Mucosa of descending colon (tissue), 3 donors: ENCODE measurements at regions not wholly inside any gene's neighbourhood (a gene's known extent, or its start where the extent isn't known, plus 50 kb on each side); places are given as distances from the start of the nearest gene placed in this dataset.

Experiments
- ATAC-seq: fragments of 200-7000 bp; cut with Tn5 transposase; one replicate; pipeline ENCODE4 v1.9.1; 2020; ENCODE audit warnings: mild to moderate bottlenecking, moderate library complexity
- DNase-seq, 3 donors: peaks; one replicate each; pipeline ENCODE4 v3.0.0-alpha.2; 2020
- H3K36me3 ChIP-seq: fragments of 200-600 bp; one replicate; pipeline ENCODE4 v1.8.0; 2021; ENCODE audit warnings: low read depth, mild to moderate bottlenecking
- H3K4me1 ChIP-seq: fragments of 200-600 bp; one replicate; pipeline ENCODE4 v1.8.0; 2021; ENCODE audit warnings: low read depth, mild to moderate bottlenecking
- H3K4me3 ChIP-seq: fragments of 200-600 bp; one replicate; pipeline ENCODE4 v1.8.0; 2021; ENCODE audit warnings: mild to moderate bottlenecking
- H3K9me3 ChIP-seq: fragments of 200-600 bp; one replicate; pipeline ENCODE4 v1.8.0; 2021; ENCODE audit warnings: mild to moderate bottlenecking
- intact Hi-C, 2 donors: fragments of 100-400 bp; cut with DNase I in 1 of 2; cut with micrococcal nuclease in 1 of 2; formaldehyde crosslinking; loops; one replicate each; pipeline versions ENCODE4 v1.11.0 to v1.11.1; 2022; cut with DNase I, micrococcal nuclease
- TF ChIP-seq, protein P1 (sequence below): fragments of 200-600 bp; IDR thresholded peaks from one replicate; pipeline ENCODE4 v1.8.0; 2022; ENCODE audit warnings: antibody characterized with exemption, mild to moderate bottlenecking
- donor health status: DM: no; HTN: no; CAD: no; lungs with moderate emphysema.
- donor health status: DM: no; HTN: no; CAD: no.
- donor health status: DM: no; HTN: yes; CAD: no.

DNA sequence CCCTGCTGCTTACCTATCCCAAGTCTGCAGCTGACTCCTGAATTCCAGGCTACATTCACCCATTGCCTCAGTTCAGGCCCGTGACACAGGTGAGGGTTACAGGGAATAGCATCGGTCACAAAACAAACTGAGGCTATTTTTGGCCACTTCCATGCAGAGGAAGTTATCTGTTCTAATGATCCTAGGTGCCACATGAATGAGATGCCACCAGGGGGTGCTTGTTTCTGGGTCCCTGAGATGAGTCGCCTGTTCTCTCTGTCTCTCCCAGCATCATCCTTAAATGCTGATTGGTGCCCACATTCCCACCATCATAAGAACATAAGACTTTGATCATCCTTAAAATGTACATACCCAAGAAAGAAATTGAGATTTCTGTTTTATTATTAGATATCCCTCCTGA is 119.0 kb upstream of the CELF4 start:
- ATAC-seq (no peak), DNase-seq (no peak)
- H3K9me3 ChIP-seq = no peaks in the 10 kb centered on the region
- intact Hi-C loops = no loop called here
- TF ChIP-seq, protein P1, sequence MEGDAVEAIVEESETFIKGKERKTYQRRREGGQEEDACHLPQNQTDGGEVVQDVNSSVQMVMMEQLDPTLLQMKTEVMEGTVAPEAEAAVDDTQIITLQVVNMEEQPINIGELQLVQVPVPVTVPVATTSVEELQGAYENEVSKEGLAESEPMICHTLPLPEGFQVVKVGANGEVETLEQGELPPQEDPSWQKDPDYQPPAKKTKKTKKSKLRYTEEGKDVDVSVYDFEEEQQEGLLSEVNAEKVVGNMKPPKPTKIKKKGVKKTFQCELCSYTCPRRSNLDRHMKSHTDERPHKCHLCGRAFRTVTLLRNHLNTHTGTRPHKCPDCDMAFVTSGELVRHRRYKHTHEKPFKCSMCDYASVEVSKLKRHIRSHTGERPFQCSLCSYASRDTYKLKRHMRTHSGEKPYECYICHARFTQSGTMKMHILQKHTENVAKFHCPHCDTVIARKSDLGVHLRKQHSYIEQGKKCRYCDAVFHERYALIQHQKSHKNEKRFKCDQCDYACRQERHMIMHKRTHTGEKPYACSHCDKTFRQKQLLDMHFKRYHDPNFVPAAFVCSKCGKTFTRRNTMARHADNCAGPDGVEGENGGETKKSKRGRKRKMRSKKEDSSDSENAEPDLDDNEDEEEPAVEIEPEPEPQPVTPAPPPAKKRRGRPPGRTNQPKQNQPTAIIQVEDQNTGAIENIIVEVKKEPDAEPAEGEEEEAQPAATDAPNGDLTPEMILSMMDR = no peak
- H3K36me3 ChIP-seq = no peaks in the 10 kb centered on the region
- no peak overlapping the region for H3K4me3 ChIP-seq
- no peaks in the 10 kb centered on the region for H3K4me1 ChIP-seq

DNA sequence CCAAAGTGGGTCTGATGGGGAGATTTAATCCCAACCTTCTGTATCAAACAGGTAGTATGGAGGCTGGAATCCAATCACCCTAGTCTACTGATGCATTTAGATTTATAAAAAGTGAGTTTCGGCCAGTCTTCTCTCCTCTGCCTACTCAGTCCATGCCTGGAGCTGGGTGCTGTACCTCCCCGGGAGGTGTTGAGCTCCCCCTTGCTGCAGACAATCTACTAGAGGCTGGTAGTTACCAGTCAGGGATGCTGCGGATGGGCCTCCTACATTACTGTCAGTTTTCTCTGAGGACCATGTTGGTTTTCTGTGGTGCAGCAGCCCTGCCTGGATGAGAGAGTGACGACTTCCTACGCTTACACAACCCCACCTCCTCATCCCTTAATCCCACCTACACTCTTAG is 118.6 kb upstream of the CELF4 start:
- TF ChIP-seq, protein P1 = no peak
- intact Hi-C loops = no loop called here
- ATAC-seq (no peak), DNase-seq (no peak)
- H3K4me3 ChIP-seq = no peak overlapping the region
- H3K4me1 ChIP-seq = no peaks in the 10 kb centered on the region
- no peaks in the 10 kb centered on the region for H3K36me3 ChIP-seq
- H3K9me3 ChIP-seq = no peaks in the 10 kb centered on the region

DNA sequence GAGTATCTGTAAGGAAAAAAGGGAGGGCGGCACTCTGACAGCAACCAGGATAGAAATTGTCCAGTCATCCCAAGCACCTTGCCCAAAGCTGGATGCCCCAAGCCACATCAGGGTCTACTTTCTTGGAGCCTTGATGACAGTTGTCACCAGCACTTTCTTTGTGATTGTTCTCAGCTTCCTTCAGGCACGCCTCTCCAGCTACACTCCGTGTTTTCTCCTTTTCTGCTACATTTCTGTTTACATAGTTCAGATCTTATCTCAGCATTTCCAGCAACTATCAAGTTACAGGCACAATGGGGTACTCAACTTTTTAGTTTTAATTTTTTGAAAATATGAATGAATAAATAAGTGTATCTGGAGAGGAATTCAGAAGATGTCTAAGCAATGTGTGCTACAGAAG is 115.3 kb upstream of the CELF4 start:
- no peaks in the 10 kb centered on the region for H3K36me3 ChIP-seq
- TF ChIP-seq, protein P1 = no peak
- H3K4me3 ChIP-seq = no peak overlapping the region
- DNase-seq (no peak), ATAC-seq (no peak)
- H3K4me1 ChIP-seq = no peaks in the 10 kb centered on the region
- H3K9me3 ChIP-seq = no peaks in the 10 kb centered on the region
- intact Hi-C loops = no loop called here

DNA sequence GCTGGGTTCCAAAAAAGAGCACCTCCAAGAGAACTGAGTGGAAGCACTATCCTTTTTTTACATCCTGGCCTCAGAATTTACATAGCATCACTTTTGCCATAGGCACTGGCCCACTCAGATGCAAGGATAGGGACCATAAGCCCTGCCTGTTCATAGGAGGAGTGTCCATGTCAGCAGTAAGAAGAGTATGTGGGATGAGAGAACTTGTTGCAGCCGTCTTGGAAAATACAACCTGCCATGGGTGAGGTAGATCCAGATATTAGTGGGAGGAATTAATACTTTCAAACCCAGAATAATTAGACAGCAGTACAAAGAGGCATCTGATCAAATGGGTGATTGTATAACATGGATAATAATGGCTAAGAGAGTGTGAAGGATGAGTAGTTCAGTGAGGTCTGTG is 110.7 kb upstream of the CELF4 start:
- TF ChIP-seq, protein P1 = no peak
- DNase-seq = no peak
- Histone ChIP-seq H3K36me3 (no peaks in the 10 kb centered on the region), H3K4me3 (no peak overlapping the region), H3K9me3 (no peaks in the 10 kb centered on the region), H3K4me1 (no peaks in the 10 kb centered on the region)
- intact Hi-C loops = no loop called here
- ATAC-seq = no peak

DNA sequence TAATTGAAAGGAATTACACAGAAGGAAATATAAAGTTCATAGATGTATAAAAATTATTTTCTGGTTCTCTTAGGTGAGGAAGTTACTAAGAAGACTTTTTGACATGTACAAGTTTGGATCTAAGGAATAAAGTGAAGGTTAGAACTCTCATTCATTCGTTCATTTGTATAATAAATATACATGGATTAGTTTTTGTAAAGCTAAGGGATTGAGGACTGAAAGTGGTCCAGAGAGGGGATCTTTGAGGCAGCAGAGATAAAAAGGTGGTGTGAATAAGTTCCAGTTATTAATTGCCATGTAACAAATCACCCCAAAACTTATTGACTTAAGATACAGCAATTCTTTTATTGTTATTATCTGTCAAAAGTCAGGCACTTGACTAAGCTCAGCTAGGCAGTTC is 110.1 kb upstream of the CELF4 start:
- TF ChIP-seq, protein P1 = no peak

DNA sequence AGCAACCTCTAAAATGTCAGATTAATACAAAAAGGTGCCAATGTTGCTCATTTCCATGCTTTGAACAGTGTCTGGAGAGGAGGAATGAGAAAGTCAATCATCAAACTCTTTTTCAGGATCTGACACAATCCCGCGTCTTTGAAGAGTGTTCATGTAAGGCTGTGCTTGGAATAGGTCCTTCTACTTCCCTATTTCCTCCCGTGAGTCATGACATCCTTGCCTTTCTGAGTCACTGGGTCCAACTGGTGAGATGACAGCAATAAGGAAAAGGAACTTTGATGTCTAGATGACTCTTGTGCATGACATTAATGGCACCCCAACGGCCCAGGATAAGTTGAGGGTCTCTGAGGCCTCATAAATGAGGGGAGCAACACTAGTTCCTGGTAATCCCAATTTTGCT is 109.0 kb upstream of the CELF4 start:
- ATAC-seq = no peak
- DNase-seq = no peak

More for the DNA sequence above, 110.1 kb upstream of the CELF4 start:
- no peak for DNase-seq
- no peak for ATAC-seq
- intact Hi-C loops = no loop called here
- no peaks in the 10 kb centered on the region for H3K9me3 ChIP-seq
- no peaks in the 10 kb centered on the region for H3K36me3 ChIP-seq
- no peaks in the 10 kb centered on the region for H3K4me1 ChIP-seq
- H3K4me3 ChIP-seq = no peak overlapping the region

More for the DNA sequence above, 109.0 kb upstream of the CELF4 start:
- H3K36me3 ChIP-seq = no peaks in the 10 kb centered on the region
- intact Hi-C loops = no loop called here
- TF ChIP-seq, protein P1 = no peak
- no peak overlapping the region for H3K4me3 ChIP-seq
- no peaks in the 10 kb centered on the region for H3K9me3 ChIP-seq
- no peaks in the 10 kb centered on the region for H3K4me1 ChIP-seq
